ENCODE measurements at regions not wholly inside any gene's neighbourhood (a gene's known extent, or its start where the extent isn't known, plus 50 kb on each side); places are given as distances from the start of the nearest gene placed in this dataset.
A peak's percentile ranks its signal among the peaks of the same experiment; 100 is the strongest.

- no peak overlapping the region for H3K27ac ChIP-seq
- TF ChIP-seq CTCF (IDR thresholded peaks at IDR 0.05) = peak in 2 of 5 experiments; percentile 16
- no peak for TF ChIP-seq POLR2A (IDR thresholded peaks at IDR 0.05)
- no peak for TF ChIP-seq EP300 (IDR thresholded peaks at IDR 0.05; ENCODE audit: low read depth)
- no peaks in the 10 kb centered on the region for H3K9me3 ChIP-seq
- H3K4me1 ChIP-seq = peaks cover 0 to 14% (median 0%) of the 10 kb centered on the region in 4 donors
- 40 to 83% methylated on average over 1 to 3 of the region's 3 CpGs for WGBS, 2 donors (ENCODE audit: low coverage in 1 of 2)
- no peaks in the 10 kb centered on the region for H3K27me3 ChIP-seq
- in situ Hi-C loops (cut with MboI; ENCODE audit: low pct_ligation_motif_present in 1 of 4, low pct_unique_long_range_greater_than_20kb in 1 of 4, low sequenced_read_pairs in 3 of 4) = no loop called here
- no peak for DNase-seq
- intact Hi-C loops (cut with DNase I; ENCODE audit: low total_unique reads) = no loop called here
- H3K36me3 ChIP-seq = no peaks in the 10 kb centered on the region
- H3K4me3 ChIP-seq = no peak overlapping the region
Measured at GRCh38 chr2:111667542-111668273, 216.3 kb downstream of the ANAPC1 start.

GRCh38 chr2:111668274-111668616, 215.7 kb downstream of the ANAPC1 start:
- no peak overlapping the region for H3K4me3 ChIP-seq
- DNase-seq = no peak
- intact Hi-C loops (cut with DNase I; ENCODE audit: low total_unique reads) (no loop called here), in situ Hi-C loops (cut with MboI; ENCODE audit: low pct_ligation_motif_present in 1 of 4, low pct_unique_long_range_greater_than_20kb in 1 of 4, low sequenced_read_pairs in 3 of 4) (no loop called here)
- TF ChIP-seq CTCF (IDR thresholded peaks at IDR 0.05) (no peak), EP300 (IDR thresholded peaks at IDR 0.05; ENCODE audit: low read depth) (no peak), POLR2AphosphoS5 (IDR thresholded peaks at IDR 0.05) (no peak), POLR2A (IDR thresholded peaks at IDR 0.05) (no peak)
- H3K36me3 ChIP-seq = no peaks in the 10 kb centered on the region
- H3K4me1 ChIP-seq = peaks cover 0 to 11% (median 0%) of the 10 kb centered on the region in 4 donors
- no peak overlapping the region for H3K27ac ChIP-seq
- WGBS, 2 donors (ENCODE audit: low coverage in 1 of 2) = 96 to 97% methylated on average over 4 of the region's 4 CpGs
- no peaks in the 10 kb centered on the region for H3K27me3 ChIP-seq
- no peaks in the 10 kb centered on the region for H3K9me3 ChIP-seq

DNA sequence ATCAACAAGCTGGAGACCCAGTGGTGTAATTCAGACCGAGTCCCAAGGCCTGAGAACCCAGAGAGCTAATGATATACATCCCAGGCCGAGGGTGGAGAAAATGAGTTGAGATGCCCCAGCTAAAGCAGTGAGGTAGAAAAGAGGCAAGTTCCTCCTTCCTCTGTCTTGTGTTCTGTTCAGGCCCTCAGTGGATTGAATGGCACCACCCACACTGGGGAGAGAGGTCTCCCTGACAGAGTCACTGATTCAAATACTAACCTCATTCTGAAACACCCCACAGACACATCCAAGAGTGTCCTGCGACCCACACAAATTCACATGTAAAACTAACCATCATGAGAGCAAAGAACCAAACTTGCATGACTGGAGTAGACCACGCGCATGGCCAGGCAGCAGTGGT, 215.3 kb downstream of the ANAPC1 start:
- H3K27me3 ChIP-seq = no peaks in the 10 kb centered on the region
- peaks cover 0 to 11% (median 0%) of the 10 kb centered on the region in 4 donors for H3K4me1 ChIP-seq
- intact Hi-C loops (cut with DNase I; ENCODE audit: low total_unique reads) (no loop called here), in situ Hi-C loops (cut with MboI; ENCODE audit: low pct_ligation_motif_present in 1 of 4, low pct_unique_long_range_greater_than_20kb in 1 of 4, low sequenced_read_pairs in 3 of 4) (no loop called here)
- no peak for TF ChIP-seq CTCF (IDR thresholded peaks at IDR 0.05)
- TF ChIP-seq POLR2A (IDR thresholded peaks at IDR 0.05) = no peak
- TF ChIP-seq POLR2AphosphoS5 (IDR thresholded peaks at IDR 0.05) = no peak
- no peak for TF ChIP-seq EP300 (IDR thresholded peaks at IDR 0.05; ENCODE audit: low read depth)
- DNase-seq = no peak
- H3K27ac ChIP-seq = no peak overlapping the region
- no peaks in the 10 kb centered on the region for H3K36me3 ChIP-seq
- no peak overlapping the region for H3K4me3 ChIP-seq
- no peaks in the 10 kb centered on the region for H3K9me3 ChIP-seq
- WGBS, 2 donors (ENCODE audit: low coverage in 1 of 2) = 93% methylated on average over 5 of the region's 5 CpGs; no CpG with 5 or more reads in 1 of the 2 donors

GRCh38 chr2:111669928-111670695, 213.9 kb downstream of the ANAPC1 start:
- H3K4me3 ChIP-seq = no peak overlapping the region
- intact Hi-C loops (cut with DNase I; ENCODE audit: low total_unique reads) = no loop called here
- no peaks in the 10 kb centered on the region for H3K36me3 ChIP-seq
- in situ Hi-C loops (cut with MboI; ENCODE audit: low pct_ligation_motif_present in 1 of 4, low pct_unique_long_range_greater_than_20kb in 1 of 4, low sequenced_read_pairs in 3 of 4) = no loop called here
- DNase-seq = no peak
- no peaks in the 10 kb centered on the region for H3K9me3 ChIP-seq
- H3K27me3 ChIP-seq = no peaks in the 10 kb centered on the region
- peaks cover 0 to 11% (median 0%) of the 10 kb centered on the region in 4 donors for H3K4me1 ChIP-seq
- no peak for TF ChIP-seq EP300 (IDR thresholded peaks at IDR 0.05; ENCODE audit: low read depth)
- no peak for TF ChIP-seq POLR2AphosphoS5 (IDR thresholded peaks at IDR 0.05)
- TF ChIP-seq POLR2A (IDR thresholded peaks at IDR 0.05) = no peak
- no peak for TF ChIP-seq CTCF (IDR thresholded peaks at IDR 0.05)
- WGBS, 2 donors (ENCODE audit: low coverage in 1 of 2) = 89 to 100% methylated on average over 1 to 11 of the region's 11 CpGs
- H3K27ac ChIP-seq = no peak overlapping the region
